CD14-positive monocyte (primary cell): ENCODE measurements at regions not wholly inside any gene's neighbourhood (a gene's known extent, or its start where the extent isn't known, plus 50 kb on each side); places are given as distances from the start of the nearest gene placed in this dataset.

Source experiments
- DNase-seq, 3 donors: peaks; one replicate each; pipeline ENCODE4 v3.0.0-alpha.2; 2011 to 2022
- H2AFZ ChIP-seq: 2 replicates; pipeline ENCODE4 v1.6.0; 2012; ENCODE audit warnings: mild to moderate bottlenecking, low read depth, low read length, inconsistent platforms; ENCODE audit not compliant: insufficient read depth, poor library complexity, severe bottlenecking
- H3K27ac ChIP-seq, 2 donors: 1 replicate in 1 of 2; 2 replicates in 1 of 2; pipeline ENCODE4 v1.5.1; 2012 to 2013; ENCODE audit warnings: low read length in 2 of 2, control low read depth in 1 of 2, inconsistent platforms in 1 of 2, low read depth in 1 of 2, mild to moderate bottlenecking in 1 of 2
- H3K27me3 ChIP-seq, 2 donors: one replicate each; pipeline versions ENCODE4 v1.6.0 to v1.6.1; 2011 to 2013; ENCODE audit warnings: low read length in 2 of 2; ENCODE audit not compliant: control insufficient read depth in 2 of 2, insufficient read depth in 2 of 2
- H3K36me3 ChIP-seq, 2 donors: replicated peaks in 1 of 2; 1 replicate in 1 of 2; 2 replicates in 1 of 2; pipeline versions ENCODE4 v1.5.1 to v1.6.1; 2012 to 2013; ENCODE audit warnings: low read length in 2 of 2, control low read depth in 1 of 2, inconsistent platforms in 1 of 2, mild to moderate bottlenecking in 1 of 2; ENCODE audit not compliant: insufficient read depth in 2 of 2, control insufficient read depth in 1 of 2
- H3K4me1 ChIP-seq, 2 donors: 1 replicate in 1 of 2; 2 replicates in 1 of 2; pipeline versions ENCODE4 v1.5.1 to v1.6.1; 2012 to 2013; ENCODE audit warnings: low read length in 2 of 2, control low read depth in 1 of 2, inconsistent platforms in 1 of 2, mild to moderate bottlenecking in 1 of 2, moderate library complexity in 1 of 2; ENCODE audit not compliant: insufficient read depth in 2 of 2, control insufficient read depth in 1 of 2
- H3K4me2 ChIP-seq: replicated peaks from 2 replicates; pipeline ENCODE3; 2012; ENCODE audit warnings: low read length, moderate library complexity, mild to moderate bottlenecking; ENCODE audit not compliant: poor library complexity, severe bottlenecking; ENCODE audit errors: extremely low read depth
- H3K4me3 ChIP-seq, 3 experiments: fragments of 200-600 bp in 1 of 3; sonication (generic) in 1 of 3; replicated peaks in 1 of 3; 1 replicate in 2 of 3; 2 replicates in 1 of 3; pipeline ENCODE4 v1.5.1; 2011 to 2013; ENCODE audit warnings: low read length in 3 of 3, mild to moderate bottlenecking in 3 of 3, control low read depth in 2 of 3, low read depth in 2 of 3, inconsistent platforms in 1 of 3, moderate library complexity in 1 of 3
- H3K79me2 ChIP-seq: 2 replicates; pipeline ENCODE4 v1.6.0; 2012; ENCODE audit warnings: mild to moderate bottlenecking, control low read depth, inconsistent platforms, low read length, moderate library complexity; ENCODE audit not compliant: insufficient read depth
- H3K9ac ChIP-seq: 2 replicates; pipeline ENCODE4 v1.6.0; 2017; ENCODE audit warnings: low read length, mild to moderate bottlenecking; ENCODE audit not compliant: insufficient read depth, poor library complexity, severe bottlenecking
- H3K9me3 ChIP-seq, 2 donors: replicated peaks in 1 of 2; 1 replicate in 1 of 2; 2 replicates in 1 of 2; pipeline versions ENCODE4 v1.5.1 to v1.6.1; 2012 to 2013; ENCODE audit warnings: low read length in 2 of 2, control low read depth in 1 of 2; ENCODE audit not compliant: control insufficient read depth in 1 of 2, insufficient read depth in 1 of 2
- H4K20me1 ChIP-seq: 2 replicates; pipeline ENCODE4 v1.6.0; 2012; ENCODE audit warnings: mild to moderate bottlenecking, low read length, control low read depth, moderate library complexity; ENCODE audit not compliant: insufficient read depth
- H3K27ac Mint-ChIP-seq, 7 donors: one replicate each; pipeline ENCODE4 v1.8.0; 2020; ENCODE audit warnings: mild to moderate bottlenecking in 7 of 7, mixed read lengths in 7 of 7, moderate library complexity in 6 of 7, inconsistent platforms in 2 of 7
- H3K27me3 Mint-ChIP-seq, 3 donors: one replicate each; pipeline ENCODE4 v1.8.0; 2021 to 2022; ENCODE audit warnings: low read depth in 3 of 3, mild to moderate bottlenecking in 3 of 3, mixed read lengths in 3 of 3, moderate library complexity in 3 of 3, inconsistent platforms in 1 of 3
- H3K36me3 Mint-ChIP-seq, 2 donors: one replicate each; pipeline ENCODE4 v1.8.0; 2020; ENCODE audit warnings: mixed read lengths in 2 of 2, inconsistent platforms in 1 of 2, mild to moderate bottlenecking in 1 of 2
- H3K4me1 Mint-ChIP-seq: one replicate; pipeline ENCODE4 v1.8.0; 2020; ENCODE audit warnings: mild to moderate bottlenecking, mixed read lengths
- H3K4me3 Mint-ChIP-seq, 2 donors: one replicate each; pipeline ENCODE4 v1.8.0; 2020; ENCODE audit warnings: mild to moderate bottlenecking in 2 of 2, mixed read lengths in 2 of 2, moderate library complexity in 1 of 2
- H3K9me3 Mint-ChIP-seq, 7 donors: one replicate each; pipeline ENCODE4 v1.8.0; 2020 to 2022; ENCODE audit warnings: mixed read lengths in 7 of 7, mild to moderate bottlenecking in 6 of 7, moderate library complexity in 6 of 7, inconsistent platforms in 2 of 7
- WGBS: methylation state at CpG from one replicate; pipeline ENCODE4 v1.1.5; 2013; ENCODE audit warnings: missing lambda C conversion rate; ENCODE audit not compliant: insufficient coverage; 5-methylcytosine and 5-hydroxymethylcytosine counted together
- intact Hi-C, 2 donors: fragments of 100-400 bp; cut with micrococcal nuclease; formaldehyde crosslinking; loops; one replicate each; pipeline versions ENCODE4 v1.15.0 to v1.15.1; 2023
- TF ChIP-seq, protein P1 (sequence below): fragments of 200-600 bp; IDR thresholded peaks from one replicate; pipeline ENCODE4 v1.8.0; 2022; ENCODE audit warnings: antibody characterized with exemption, mild to moderate bottlenecking

DNA sequence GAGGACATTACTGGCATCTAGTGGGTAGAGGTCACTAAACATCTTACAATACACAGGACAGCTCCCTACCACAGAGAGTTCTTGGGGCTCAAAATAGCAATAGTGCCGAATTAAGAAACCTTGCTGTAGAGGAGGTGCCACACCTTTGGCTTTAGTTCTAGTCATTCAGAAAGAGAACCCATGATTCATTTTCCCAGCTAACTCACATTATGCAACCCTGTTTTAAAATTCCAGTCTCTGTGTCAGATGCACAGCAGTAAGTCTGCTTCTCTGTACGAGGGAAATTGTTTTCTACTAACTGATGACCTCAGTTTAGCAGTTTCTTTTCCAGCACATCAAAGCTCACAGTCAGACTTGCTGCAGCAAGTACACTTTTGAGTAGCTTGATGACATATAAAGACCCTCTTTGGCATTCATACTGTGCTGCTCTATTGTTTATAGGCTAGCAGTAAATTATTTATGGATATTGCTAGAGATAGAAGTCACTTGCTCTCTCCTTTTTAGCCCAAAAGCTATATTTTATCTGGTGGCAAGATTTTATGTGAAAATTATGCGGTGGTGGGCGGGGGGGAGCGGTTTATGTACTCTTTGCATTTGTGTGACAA, 487.8 kb upstream of the MAGEB18 start:
- Histone ChIP-seq H3K4me3 (no peak overlapping the region), H3K4me2 (no peak overlapping the region), H4K20me1 (no peaks in the 10 kb centered on the region), H2AFZ (no peak overlapping the region), H3K9ac (no peak overlapping the region), H3K27me3 (no peaks in the 10 kb centered on the region), H3K79me2 (no peaks in the 10 kb centered on the region), H3K4me1 (no peaks in the 10 kb centered on the region), H3K27ac (no peak overlapping the region), H3K9me3 (peaks cover 0 to 3% of the 10 kb centered on the region in 2 donors), H3K36me3 (no peaks in the 10 kb centered on the region)
- Mint-ChIP-seq H3K9me3 (peaks cover 0 to 7% (median 2%) of the 10 kb centered on the region in 7 donors), H3K27me3 (no peaks in the 10 kb centered on the region), H3K4me3 (no peak overlapping the region), H3K4me1 (no peaks in the 10 kb centered on the region), H3K27ac (no peak overlapping the region), H3K36me3 (no peaks in the 10 kb centered on the region)
- TF ChIP-seq, protein P1, sequence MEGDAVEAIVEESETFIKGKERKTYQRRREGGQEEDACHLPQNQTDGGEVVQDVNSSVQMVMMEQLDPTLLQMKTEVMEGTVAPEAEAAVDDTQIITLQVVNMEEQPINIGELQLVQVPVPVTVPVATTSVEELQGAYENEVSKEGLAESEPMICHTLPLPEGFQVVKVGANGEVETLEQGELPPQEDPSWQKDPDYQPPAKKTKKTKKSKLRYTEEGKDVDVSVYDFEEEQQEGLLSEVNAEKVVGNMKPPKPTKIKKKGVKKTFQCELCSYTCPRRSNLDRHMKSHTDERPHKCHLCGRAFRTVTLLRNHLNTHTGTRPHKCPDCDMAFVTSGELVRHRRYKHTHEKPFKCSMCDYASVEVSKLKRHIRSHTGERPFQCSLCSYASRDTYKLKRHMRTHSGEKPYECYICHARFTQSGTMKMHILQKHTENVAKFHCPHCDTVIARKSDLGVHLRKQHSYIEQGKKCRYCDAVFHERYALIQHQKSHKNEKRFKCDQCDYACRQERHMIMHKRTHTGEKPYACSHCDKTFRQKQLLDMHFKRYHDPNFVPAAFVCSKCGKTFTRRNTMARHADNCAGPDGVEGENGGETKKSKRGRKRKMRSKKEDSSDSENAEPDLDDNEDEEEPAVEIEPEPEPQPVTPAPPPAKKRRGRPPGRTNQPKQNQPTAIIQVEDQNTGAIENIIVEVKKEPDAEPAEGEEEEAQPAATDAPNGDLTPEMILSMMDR: no peak
- WGBS: no CpG with 5 or more reads among the region's 5 CpGs
- no peak for DNase-seq
- intact Hi-C loops: no loop called here

DNA sequence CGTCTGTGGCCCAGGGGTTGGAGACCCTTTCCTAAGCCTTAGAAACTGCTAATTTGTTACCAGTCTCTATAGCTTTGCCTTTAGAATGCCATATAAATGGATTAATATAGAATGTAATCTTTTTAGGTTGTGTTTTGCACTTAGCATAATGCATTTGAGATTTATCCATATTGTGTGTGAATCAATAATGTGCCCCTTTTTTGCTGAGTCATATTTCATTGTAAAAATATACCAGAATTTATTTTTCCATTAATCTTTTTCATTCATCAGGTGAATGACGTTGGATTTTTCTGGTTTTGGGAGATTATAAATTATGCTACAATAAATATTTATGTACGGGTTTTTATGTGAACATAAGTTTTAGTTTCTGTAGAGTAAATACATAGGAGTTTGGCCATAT, 478.8 kb upstream of the MAGEB18 start:
- no peak for DNase-seq
- no peaks in the 10 kb centered on the region for H3K4me1 Mint-ChIP-seq
- WGBS: no CpG with 5 or more reads among the region's 3 CpGs
- no peaks in the 10 kb centered on the region for H3K36me3 Mint-ChIP-seq
- Histone ChIP-seq H3K36me3 (no peaks in the 10 kb centered on the region), H4K20me1 (no peaks in the 10 kb centered on the region), H3K9me3 (peaks cover 0 to 4% of the 10 kb centered on the region in 2 donors), H3K9ac (no peak overlapping the region), H3K4me3 (no peak overlapping the region), H3K4me2 (no peak overlapping the region), H3K79me2 (no peaks in the 10 kb centered on the region), H3K27ac (no peak overlapping the region), H3K4me1 (no peaks in the 10 kb centered on the region), H3K27me3 (no peaks in the 10 kb centered on the region), H2AFZ (no peak overlapping the region)
- H3K9me3 Mint-ChIP-seq: peaks cover 0 to 7% (median 2%) of the 10 kb centered on the region in 7 donors
- no peak overlapping the region for H3K4me3 Mint-ChIP-seq
- TF ChIP-seq, protein P1: no peak
- no peaks in the 10 kb centered on the region for H3K27me3 Mint-ChIP-seq
- H3K27ac Mint-ChIP-seq: no peak overlapping the region
- intact Hi-C loops: no loop called here
